GM12878 (cell line): ENCODE measurements at regions not wholly inside any gene's neighbourhood (a gene's known extent, or its start where the extent isn't known, plus 50 kb on each side); places are given as distances from the start of the nearest gene placed in this dataset.

ENCODE experiments used
- BMI1 ChIP-seq: fragments of 450-650 bp; IDR thresholded peaks from 2 replicates; pipeline ENCODE4 v1.6.1; 2016; ENCODE audit warnings: mild to moderate bottlenecking, moderate library complexity, borderline replicate concordance
- CBFB ChIP-seq: IDR thresholded peaks from 2 replicates; pipeline ENCODE4 v1.6.1; 2016; ENCODE audit warnings: antibody characterized with exemption, low read depth
- CEBPB ChIP-seq, 2 experiments: fragments of 150-350 bp in 1 of 2; IDR thresholded peaks; 2 replicates each; pipeline ENCODE4 v1.6.1; 2012 to 2014; ENCODE audit warnings: low read depth in 2 of 2, low read length in 2 of 2, borderline replicate concordance in 1 of 2, inconsistent platforms in 1 of 2
- CREM ChIP-seq: IDR thresholded peaks from 2 replicates; pipeline ENCODE4 v1.6.1; 2014; ENCODE audit warnings: antibody characterized with exemption, low read depth
- CTCF ChIP-seq, 3 experiments: IDR thresholded peaks in 2 of 3; conservative IDR thresholded peaks in 1 of 3; 2 replicates each; pipeline ENCODE4 v1.5.1; 2011; ENCODE audit warnings: low read depth in 3 of 3, low read length in 3 of 3, mild to moderate bottlenecking in 3 of 3, control low read depth in 2 of 3, moderate library complexity in 2 of 3, inconsistent platforms in 1 of 3, mixed read lengths in 1 of 3; ENCODE audit not compliant: control insufficient read depth in 2 of 3, insufficient read depth in 1 of 3; ENCODE audit errors: extremely low read depth in 1 of 3
- ELK1 ChIP-seq: IDR thresholded peaks from 2 replicates; pipeline ENCODE4 v1.6.1; 2012; ENCODE audit warnings: low read depth, low read length, improper control_type of control experiment
- HDAC6 ChIP-seq: fragments of 200-600 bp; sonication (generic); IDR thresholded peaks from one replicate; pipeline ENCODE4 v1.8.0; 2017; ENCODE audit warnings: antibody characterized with exemption; ENCODE audit not compliant: unreplicated experiment
- MTA2 ChIP-seq: fragments of 450-650 bp; IDR thresholded peaks from 2 replicates; pipeline ENCODE4 v1.6.1; 2016; ENCODE audit warnings: low read depth, mild to moderate bottlenecking, moderate library complexity
- POLR2A ChIP-seq: IDR thresholded peaks from 2 replicates; pipeline ENCODE4 v1.6.1; 2011; ENCODE audit warnings: low read depth, mild to moderate bottlenecking, low read length
- POLR2AphosphoS5 ChIP-seq: IDR thresholded peaks from 2 replicates; pipeline ENCODE4 v1.6.1; 2011; ENCODE audit warnings: mild to moderate bottlenecking, low read length, inconsistent platforms
- TCF7 ChIP-seq: IDR thresholded peaks from 2 replicates; pipeline ENCODE4 v1.6.1; 2014; ENCODE audit warnings: antibody characterized with exemption, borderline replicate concordance
- USF1 ChIP-seq: IDR thresholded peaks from 2 replicates; pipeline ENCODE4 v1.6.1; 2011; ENCODE audit warnings: borderline replicate concordance, low read depth, mild to moderate bottlenecking, moderate library complexity, mixed read lengths, low read length; ENCODE audit not compliant: insufficient read depth; ENCODE audit errors: extremely low read length
- ZBTB4 ChIP-seq: fragments of 450-650 bp; formaldehyde crosslinking; IDR thresholded peaks from 2 replicates; pipeline ENCODE4 v1.4.0; 2022; ENCODE audit warnings: mild to moderate bottlenecking, moderate library complexity
- ZSCAN29 ChIP-seq: fragments of 450-650 bp; IDR thresholded peaks from 2 replicates; pipeline ENCODE4 v1.6.1; 2017; ENCODE audit warnings: mild to moderate bottlenecking, moderate library complexity

GRCh38 chr7:136605532-136606329 lies 262.7 kb upstream of the CHRM2 start:
- TF ChIP-seq TCF7 (no peak), CBFB (no peak), CREM (no peak), CTCF (IDR thresholded peaks at IDR 0.05 in 2 of 3, conservative IDR thresholded peaks at IDR 0.05 in 1 of 3; ENCODE audit: control insufficient read depth in 2 of 3, extremely low read depth in 1 of 3, insufficient read depth in 1 of 3, low read depth in 3 of 3, low read length in 3 of 3) (no peak), ZBTB4 (CRISPR knock-in tag) (no peak), BMI1 (no peak), USF1 (no peak), MTA2 (no peak), POLR2A (no peak), ELK1 (no peak), CEBPB (IDR thresholded peaks at IDR 0.05; ENCODE audit: borderline replicate concordance in 1 of 2, low read depth in 2 of 2, low read length in 2 of 2) (no peak), ZSCAN29 (no peak), POLR2AphosphoS5 (no peak), HDAC6 (no peak)
